ENCODE measurements at regions not wholly inside any gene's neighbourhood (a gene's known extent, or its start where the extent isn't known, plus 50 kb on each side); places are given as distances from the start of the nearest gene placed in this dataset.

DNA sequence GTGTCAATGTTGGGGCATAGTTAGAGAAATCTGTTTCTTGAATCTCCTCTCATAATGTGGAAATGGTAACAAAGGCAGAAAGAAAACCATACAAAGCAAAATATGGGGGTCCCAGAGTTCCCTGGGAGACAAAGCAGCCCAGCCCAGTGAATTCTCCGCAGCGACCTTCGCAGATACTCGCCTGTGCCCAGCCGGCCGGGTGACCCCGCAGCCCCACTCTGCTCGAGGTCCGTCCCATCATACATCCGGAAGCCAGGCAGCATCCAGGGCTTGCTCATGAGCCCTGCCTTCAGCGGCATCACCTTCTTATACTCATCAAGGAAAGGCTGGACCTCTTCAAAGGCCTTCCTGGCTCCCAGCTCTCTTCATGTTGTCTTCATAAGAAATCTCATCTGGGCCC, 774.8 kb upstream of the ID2 start:
- TF ChIP-seq, protein P1, sequence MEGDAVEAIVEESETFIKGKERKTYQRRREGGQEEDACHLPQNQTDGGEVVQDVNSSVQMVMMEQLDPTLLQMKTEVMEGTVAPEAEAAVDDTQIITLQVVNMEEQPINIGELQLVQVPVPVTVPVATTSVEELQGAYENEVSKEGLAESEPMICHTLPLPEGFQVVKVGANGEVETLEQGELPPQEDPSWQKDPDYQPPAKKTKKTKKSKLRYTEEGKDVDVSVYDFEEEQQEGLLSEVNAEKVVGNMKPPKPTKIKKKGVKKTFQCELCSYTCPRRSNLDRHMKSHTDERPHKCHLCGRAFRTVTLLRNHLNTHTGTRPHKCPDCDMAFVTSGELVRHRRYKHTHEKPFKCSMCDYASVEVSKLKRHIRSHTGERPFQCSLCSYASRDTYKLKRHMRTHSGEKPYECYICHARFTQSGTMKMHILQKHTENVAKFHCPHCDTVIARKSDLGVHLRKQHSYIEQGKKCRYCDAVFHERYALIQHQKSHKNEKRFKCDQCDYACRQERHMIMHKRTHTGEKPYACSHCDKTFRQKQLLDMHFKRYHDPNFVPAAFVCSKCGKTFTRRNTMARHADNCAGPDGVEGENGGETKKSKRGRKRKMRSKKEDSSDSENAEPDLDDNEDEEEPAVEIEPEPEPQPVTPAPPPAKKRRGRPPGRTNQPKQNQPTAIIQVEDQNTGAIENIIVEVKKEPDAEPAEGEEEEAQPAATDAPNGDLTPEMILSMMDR (IDR thresholded peaks at IDR 0.05), result no peak
- TF ChIP-seq EP300 (IDR thresholded peaks at IDR 0.05) (no peak), POLR2A (IDR thresholded peaks at IDR 0.05) (no peak)
